CD4-positive, alpha-beta T cell (primary cell): ENCODE measurements at regions not wholly inside any gene's neighbourhood (a gene's known extent, or its start where the extent isn't known, plus 50 kb on each side); places are given as distances from the start of the nearest gene placed in this dataset.

ENCODE experiments used
- ATAC-seq: fragments of 200-7000 bp; cut with Tn5 transposase; one replicate; pipeline ENCODE4 v1.10.0; 2022; ENCODE audit warnings: mild to moderate bottlenecking; ENCODE audit not compliant: poor library complexity
- CTCF ChIA-PET: fragments of 350-600 bp; sonication (Branson Sonifier 250); formaldehyde crosslinking; loops from one replicate; lab custom pipeline; 2021; ENCODE audit warnings: antibody characterized with exemption, inconsistent platforms; lab: Charles Lee
- POLR2A ChIA-PET: fragments of 350-600 bp; sonication (Branson Sonifier 250); formaldehyde crosslinking; loops from one replicate; lab custom pipeline; 2021; ENCODE audit warnings: antibody characterized with exemption, inconsistent platforms; lab: Charles Lee
- DNase-seq, 14 experiments: peaks; one replicate each; pipeline ENCODE4 v3.0.0-alpha.2; 2013 to 2020; ENCODE audit warnings: mixed read lengths in 2 of 14
- H3K27ac ChIP-seq, 2 donors: one replicate each; pipeline versions ENCODE4 v1.5.1 to v1.7.0; 2013; ENCODE audit warnings: low read length in 2 of 2, low read depth in 1 of 2, mild to moderate bottlenecking in 1 of 2
- H3K27me3 ChIP-seq, 2 experiments: 1 replicate in 1 of 2; 2 replicates in 1 of 2; pipeline versions ENCODE4 v1.6.1 to v1.7.0; 2013; ENCODE audit warnings: low read length in 2 of 2, control low read depth in 1 of 2, mild to moderate bottlenecking in 1 of 2, moderate library complexity in 1 of 2; ENCODE audit not compliant: insufficient read depth in 2 of 2, control insufficient read depth in 1 of 2
- H3K36me3 ChIP-seq: one replicate; pipeline ENCODE4 v1.6.1; 2013; ENCODE audit warnings: low read length, control low read depth; ENCODE audit not compliant: insufficient read depth
- H3K4me1 ChIP-seq: one replicate; pipeline ENCODE4 v1.6.1; 2013; ENCODE audit warnings: low read length, control low read depth; ENCODE audit not compliant: insufficient read depth
- H3K4me3 ChIP-seq: one replicate; pipeline ENCODE4 v1.5.1; 2013; ENCODE audit warnings: mild to moderate bottlenecking, low read length, moderate library complexity
- H3K9me3 ChIP-seq, 2 experiments: 1 replicate in 1 of 2; 2 replicates in 1 of 2; pipeline versions ENCODE4 v1.6.1 to v1.7.0; 2013; ENCODE audit warnings: low read length in 2 of 2, mild to moderate bottlenecking in 2 of 2, control low read depth in 1 of 2, moderate library complexity in 1 of 2; ENCODE audit not compliant: control insufficient read depth in 1 of 2, insufficient read depth in 1 of 2
- H3K27ac Mint-ChIP-seq: one replicate; pipeline ENCODE4 v1.8.0; 2020; ENCODE audit warnings: mixed read lengths
- H3K27me3 Mint-ChIP-seq: one replicate; pipeline ENCODE4 v1.8.0; 2021; ENCODE audit warnings: mixed read lengths
- H3K36me3 Mint-ChIP-seq: one replicate; pipeline ENCODE4 v1.8.0; 2021; ENCODE audit warnings: low read depth, mixed read lengths
- H3K4me1 Mint-ChIP-seq: one replicate; pipeline ENCODE4 v1.8.0; 2021; ENCODE audit warnings: low read depth, mixed read lengths
- H3K4me3 Mint-ChIP-seq: one replicate; pipeline ENCODE4 v1.8.0; 2020; ENCODE audit warnings: mild to moderate bottlenecking, mixed read lengths
- H3K9me3 Mint-ChIP-seq: one replicate; pipeline ENCODE4 v1.8.0; 2020; ENCODE audit warnings: mixed read lengths
- intact Hi-C, 2 experiments: fragments of 100-400 bp; cut with DNase I in 1 of 2; cut with micrococcal nuclease in 1 of 2; formaldehyde crosslinking; loops; one replicate each; pipeline versions ENCODE4 v1.15.1 to v1.9.0; 2023 to 2025; cut with DNase I, micrococcal nuclease
- TF ChIP-seq, protein P1 (sequence below): fragments of 200-600 bp; IDR thresholded peaks from one replicate; pipeline ENCODE4 v1.8.0; 2022; ENCODE audit warnings: antibody characterized with exemption, mild to moderate bottlenecking

DNA sequence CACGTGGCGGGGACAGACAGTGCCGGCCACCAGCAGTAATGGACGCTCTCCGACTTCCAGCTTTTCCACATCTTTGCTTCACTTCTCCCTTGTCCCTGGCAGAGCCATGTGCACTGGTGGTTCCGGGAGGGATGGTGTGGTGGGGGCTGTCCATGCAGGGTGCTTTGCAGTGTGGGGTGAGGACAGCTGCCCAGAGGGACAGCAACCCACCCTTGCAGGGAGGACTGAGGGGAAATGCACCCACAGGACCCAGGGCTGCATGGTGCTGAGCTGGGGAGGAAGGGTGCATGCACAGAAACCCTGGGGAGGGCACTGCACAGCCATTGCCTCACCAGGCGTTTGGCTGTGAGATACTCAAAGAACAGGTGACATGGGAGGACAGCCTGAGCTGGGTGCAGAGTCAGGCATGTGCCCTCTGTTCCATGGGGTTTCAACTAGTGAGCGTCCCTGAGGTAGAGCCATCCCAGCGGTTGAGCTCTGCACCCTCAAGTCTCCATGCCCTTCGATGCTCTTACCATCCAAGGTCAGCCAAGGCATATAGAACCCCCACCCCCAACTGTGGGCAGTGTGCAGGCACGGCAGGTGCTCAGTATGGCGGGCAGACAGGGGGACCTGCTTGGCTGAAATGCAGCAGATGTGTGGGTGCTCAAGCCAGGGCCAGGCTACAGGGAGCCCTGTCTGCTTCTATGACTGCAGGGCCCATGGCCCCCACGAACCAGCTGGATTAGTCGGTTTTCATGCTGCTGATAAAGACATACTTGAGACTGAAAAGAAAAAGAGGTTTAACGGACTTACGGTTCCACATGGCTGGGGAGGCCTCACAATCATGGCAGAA, 239.7 kb downstream of the TTLL2 start:
- POLR2A ChIA-PET, result no interaction called here
- H3K27ac Mint-ChIP-seq, result no peak overlapping the region
- no peak for DNase-seq

DNA sequence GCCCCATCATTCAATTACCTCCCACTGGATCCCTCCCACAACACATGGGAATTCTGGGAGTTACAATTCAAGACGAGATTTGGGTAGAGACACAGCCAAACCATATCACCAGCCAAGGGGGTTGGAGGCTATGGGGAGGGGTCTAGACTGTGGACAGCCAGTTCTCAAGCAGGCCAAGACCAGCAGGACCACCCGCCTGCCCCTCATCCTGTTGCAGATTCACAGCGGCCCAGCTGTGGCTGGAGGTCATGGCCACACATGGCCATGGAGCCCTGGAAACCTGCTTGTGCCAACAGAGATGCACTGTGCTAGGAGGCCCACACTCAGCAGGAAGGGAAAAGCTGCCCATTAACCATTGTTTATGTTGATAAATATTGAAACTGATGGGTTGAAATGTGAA, 240.5 kb downstream of the TTLL2 start:
- no peaks in the 10 kb centered on the region for H3K36me3 Mint-ChIP-seq
- Histone ChIP-seq H3K4me3 (no peak overlapping the region), H3K27me3 (no peaks in the 10 kb centered on the region), H3K36me3 (no peaks in the 10 kb centered on the region), H3K27ac (no peak overlapping the region), H3K4me1 (no peaks in the 10 kb centered on the region), H3K9me3 (peaks cover 0 to 31% of the 10 kb centered on the region in 2 experiments)
- ChIA-PET POLR2A (no interaction called here), CTCF (no interaction called here)
- H3K27me3 Mint-ChIP-seq, result peaks cover 5% of the 10 kb centered on the region
- TF ChIP-seq, protein P1, sequence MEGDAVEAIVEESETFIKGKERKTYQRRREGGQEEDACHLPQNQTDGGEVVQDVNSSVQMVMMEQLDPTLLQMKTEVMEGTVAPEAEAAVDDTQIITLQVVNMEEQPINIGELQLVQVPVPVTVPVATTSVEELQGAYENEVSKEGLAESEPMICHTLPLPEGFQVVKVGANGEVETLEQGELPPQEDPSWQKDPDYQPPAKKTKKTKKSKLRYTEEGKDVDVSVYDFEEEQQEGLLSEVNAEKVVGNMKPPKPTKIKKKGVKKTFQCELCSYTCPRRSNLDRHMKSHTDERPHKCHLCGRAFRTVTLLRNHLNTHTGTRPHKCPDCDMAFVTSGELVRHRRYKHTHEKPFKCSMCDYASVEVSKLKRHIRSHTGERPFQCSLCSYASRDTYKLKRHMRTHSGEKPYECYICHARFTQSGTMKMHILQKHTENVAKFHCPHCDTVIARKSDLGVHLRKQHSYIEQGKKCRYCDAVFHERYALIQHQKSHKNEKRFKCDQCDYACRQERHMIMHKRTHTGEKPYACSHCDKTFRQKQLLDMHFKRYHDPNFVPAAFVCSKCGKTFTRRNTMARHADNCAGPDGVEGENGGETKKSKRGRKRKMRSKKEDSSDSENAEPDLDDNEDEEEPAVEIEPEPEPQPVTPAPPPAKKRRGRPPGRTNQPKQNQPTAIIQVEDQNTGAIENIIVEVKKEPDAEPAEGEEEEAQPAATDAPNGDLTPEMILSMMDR, result no peak
- H3K27ac Mint-ChIP-seq, result no peak overlapping the region
- no peaks in the 10 kb centered on the region for H3K9me3 Mint-ChIP-seq
- intact Hi-C loops, result no loop called here
- no peak for DNase-seq
- H3K4me1 Mint-ChIP-seq, result no peaks in the 10 kb centered on the region
- no peak overlapping the region for H3K4me3 Mint-ChIP-seq
- no peak for ATAC-seq

More for the DNA sequence above, 239.7 kb downstream of the TTLL2 start:
- intact Hi-C loops, result no loop called here
- Mint-ChIP-seq H3K4me3 (no peak overlapping the region), H3K36me3 (no peaks in the 10 kb centered on the region), H3K27me3 (peaks cover 5% of the 10 kb centered on the region), H3K9me3 (no peaks in the 10 kb centered on the region), H3K4me1 (no peaks in the 10 kb centered on the region)
- H3K9me3 ChIP-seq, result peaks cover 0 to 32% of the 10 kb centered on the region in 2 experiments
- no peak overlapping the region for H3K4me3 ChIP-seq
- CTCF ChIA-PET, result no interaction called here
- H3K36me3 ChIP-seq, result no peaks in the 10 kb centered on the region
- H3K27me3 ChIP-seq, result no peaks in the 10 kb centered on the region
- TF ChIP-seq, protein P1, result no peak
- ATAC-seq, result no peak
- H3K27ac ChIP-seq, result no peak overlapping the region
- no peaks in the 10 kb centered on the region for H3K4me1 ChIP-seq

DNA sequence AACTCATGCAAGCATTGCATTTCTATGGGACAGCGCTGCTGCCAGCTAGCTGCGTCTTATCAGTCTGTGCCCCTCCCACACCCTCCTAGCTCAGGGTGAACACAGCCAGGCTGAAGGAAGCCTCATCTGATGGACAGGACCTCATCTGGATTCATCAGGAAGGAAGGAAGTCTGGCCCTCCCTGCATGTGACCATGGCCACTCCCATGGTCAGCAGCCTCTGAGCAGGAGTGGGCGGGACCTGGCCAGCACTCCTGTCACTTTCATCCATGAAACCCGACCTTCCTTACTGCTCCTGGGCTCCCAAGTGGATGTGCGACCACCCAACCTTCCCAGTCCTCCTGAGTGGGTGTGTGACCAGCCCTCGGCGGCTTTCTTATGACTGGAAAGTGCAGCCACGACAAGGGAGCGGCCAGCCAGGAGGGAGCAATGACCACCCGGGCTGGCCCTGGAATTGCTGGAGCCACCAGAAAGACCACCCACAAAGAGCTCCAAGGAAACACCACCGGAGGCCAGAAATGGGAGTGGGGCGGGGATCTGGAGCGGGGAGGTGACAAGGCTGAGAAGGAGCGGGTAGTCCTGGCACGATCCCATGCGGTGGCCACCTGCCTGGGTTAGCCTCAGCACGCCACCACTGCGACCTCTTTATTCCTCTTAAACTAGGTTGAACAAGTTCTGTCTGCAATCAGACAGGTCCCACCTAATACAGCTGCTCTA, 241.2 kb downstream of the TTLL2 start:
- ATAC-seq (no peak), DNase-seq (no peak)
- Mint-ChIP-seq H3K4me3 (no peak overlapping the region), H3K27me3 (peaks cover 5% of the 10 kb centered on the region), H3K9me3 (no peaks in the 10 kb centered on the region), H3K27ac (no peak overlapping the region), H3K4me1 (no peaks in the 10 kb centered on the region), H3K36me3 (no peaks in the 10 kb centered on the region)
- H3K9me3 ChIP-seq, result peaks cover 0 to 34% of the 10 kb centered on the region in 2 experiments
- CTCF ChIA-PET, result no interaction called here
- intact Hi-C loops, result no loop called here
- POLR2A ChIA-PET, result no interaction called here
- no peaks in the 10 kb centered on the region for H3K4me1 ChIP-seq
- H3K4me3 ChIP-seq, result no peak overlapping the region
- H3K36me3 ChIP-seq, result no peaks in the 10 kb centered on the region
- TF ChIP-seq, protein P1, result no peak
- no peak overlapping the region for H3K27ac ChIP-seq
- no peaks in the 10 kb centered on the region for H3K27me3 ChIP-seq
